Esophagus squamous epithelium (tissue), 5 donors: ENCODE measurements at regions not wholly inside any gene's neighbourhood (a gene's known extent, or its start where the extent isn't known, plus 50 kb on each side); places are given as distances from the start of the nearest gene placed in this dataset.

ENCODE experiments used
- DNase-seq: peaks from one replicate; lab custom pipeline; 2025; lab: John Stamatoyannopoulos, UW
- H3K27ac ChIP-seq, 4 donors: fragments of 200-600 bp; sonication (generic); one replicate each; pipeline ENCODE4 v1.5.1; 2016 to 2019; ENCODE audit warnings: mild to moderate bottlenecking in 1 of 4
- H3K27me3 ChIP-seq, 4 donors: fragments of 200-600 bp; sonication (generic); 1 replicate in 3 of 4; 2 replicates in 1 of 4; pipeline versions ENCODE4 v1.5.1 to v1.6.0; 2017 to 2021; ENCODE audit warnings: antibody characterized with exemption in 1 of 4
- H3K36me3 ChIP-seq, 3 donors: fragments of 200-600 bp; sonication (generic); one replicate each; pipeline ENCODE4 v1.5.1; 2016 to 2019
- H3K4me1 ChIP-seq, 3 donors: fragments of 200-600 bp; sonication (generic); one replicate each; pipeline ENCODE4 v1.5.1; 2017 to 2019
- H3K4me3 ChIP-seq, 4 donors: fragments of 200-600 bp; sonication (generic); 1 replicate in 3 of 4; 2 replicates in 1 of 4; pipeline ENCODE4 v1.5.1; 2016 to 2019; ENCODE audit warnings: mild to moderate bottlenecking in 2 of 4, moderate library complexity in 1 of 4
- H3K9me3 ChIP-seq, 3 donors: fragments of 200-600 bp; sonication (generic); one replicate each; pipeline ENCODE4 v1.5.1; 2016 to 2019
- POLR2A ChIP-seq, 4 donors: fragments of 450-650 bp; IDR thresholded peaks; one replicate each; pipeline ENCODE4 v1.6.1; 2017; ENCODE audit warnings: antibody characterized with exemption in 4 of 4, mild to moderate bottlenecking in 4 of 4, moderate library complexity in 3 of 4
- WGBS, 2 donors: methylation state at CpG; one replicate each; pipeline ENCODE4 v1.1.5; 2018; 5-methylcytosine and 5-hydroxymethylcytosine counted together
- intact Hi-C: fragments of 100-400 bp; cut with DNase I; formaldehyde crosslinking; loops from one replicate; pipeline ENCODE4 v1.15.0; 2022
- TF ChIP-seq, protein P1 (sequence below), 6 experiments: fragments of 450-650 bp in 4 of 6; fragments of 200-600 bp in 2 of 6; sonication (generic) in 2 of 6; IDR thresholded peaks; one replicate each; pipeline ENCODE4 v1.5.1; 2016 to 2019; ENCODE audit warnings: antibody characterized with exemption in 6 of 6, mild to moderate bottlenecking in 4 of 6, moderate library complexity in 4 of 6
- donor health status: DM: yes; HTN: yes; CAD: no.

DNA sequence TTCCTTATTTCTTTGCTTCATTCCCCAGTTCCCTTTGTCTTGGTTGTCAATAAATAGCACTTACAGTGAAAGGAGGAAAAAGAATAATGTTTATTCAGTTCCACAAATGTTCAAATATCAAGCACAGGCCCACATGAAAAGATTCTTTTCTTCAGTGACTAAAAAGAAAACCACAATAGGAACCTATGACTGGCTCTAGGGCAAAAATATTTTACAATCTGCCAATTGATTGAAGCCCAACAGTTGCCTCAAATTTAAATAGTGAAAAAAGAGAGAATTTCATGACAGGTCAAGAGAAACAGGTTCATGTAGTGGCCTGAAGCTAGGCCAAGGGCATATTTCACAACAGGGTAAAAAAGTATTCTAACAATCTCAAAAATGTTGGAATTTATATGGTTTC, 553.8 kb downstream of the CENPC start:
- DNase-seq, result no peak
- TF ChIP-seq POLR2A (IDR thresholded peaks at IDR 0.05), result no peak
- intact Hi-C loops, result no loop called here
- Histone ChIP-seq H3K27me3 (no peaks in the 10 kb centered on the region), H3K36me3 (no peaks in the 10 kb centered on the region), H3K9me3 (peaks cover 0 to 5% (median 3%) of the 10 kb centered on the region in 3 donors), H3K4me1 (no peaks in the 10 kb centered on the region), H3K4me3 (no peak overlapping the region), H3K27ac (no peak overlapping the region)

DNA sequence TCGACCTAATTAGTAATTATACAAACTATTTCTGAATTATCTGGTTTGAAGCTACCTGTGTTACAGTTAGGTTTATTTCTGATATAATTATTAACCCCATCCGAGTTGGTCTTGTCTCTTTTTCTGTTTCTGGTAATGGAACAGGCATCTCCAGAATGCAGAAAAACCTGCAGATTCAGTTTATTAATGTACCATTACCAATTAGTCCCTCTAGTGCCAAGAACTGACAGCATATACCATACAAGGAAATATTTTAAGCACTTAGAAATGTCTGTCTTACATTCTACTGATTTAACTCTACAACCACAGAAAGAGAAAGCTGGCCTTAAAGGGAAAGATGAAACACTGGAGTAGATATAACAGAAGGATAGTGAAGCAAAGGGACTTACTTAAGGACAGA, 570.6 kb downstream of the CENPC start:
- no peak for DNase-seq

DNA sequence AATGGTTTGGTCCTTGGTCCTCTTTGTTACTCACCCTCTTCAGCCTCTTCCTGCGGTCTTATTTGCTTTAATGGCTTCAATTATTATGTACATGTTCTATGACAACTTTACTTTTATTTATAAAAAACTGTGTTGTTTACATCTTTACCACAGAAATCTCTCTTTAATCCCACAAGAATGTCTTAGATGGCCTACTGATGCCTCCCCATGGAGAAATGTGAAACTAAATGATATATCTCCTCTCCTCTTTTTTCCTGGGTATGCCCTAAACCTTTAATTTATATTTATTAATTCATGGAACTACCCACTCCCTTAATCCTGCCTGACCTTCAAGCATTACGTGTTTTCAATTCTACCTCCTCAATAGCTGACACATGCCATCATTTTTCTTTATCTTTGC, 573.2 kb downstream of the CENPC start:
- DNase-seq, result no peak
- Histone ChIP-seq H3K27ac (no peak overlapping the region), H3K4me1 (no peaks in the 10 kb centered on the region), H3K27me3 (no peaks in the 10 kb centered on the region), H3K9me3 (no peaks in the 10 kb centered on the region), H3K4me3 (no peak overlapping the region), H3K36me3 (no peaks in the 10 kb centered on the region)
- intact Hi-C loops, result no loop called here
- TF ChIP-seq, protein P1, sequence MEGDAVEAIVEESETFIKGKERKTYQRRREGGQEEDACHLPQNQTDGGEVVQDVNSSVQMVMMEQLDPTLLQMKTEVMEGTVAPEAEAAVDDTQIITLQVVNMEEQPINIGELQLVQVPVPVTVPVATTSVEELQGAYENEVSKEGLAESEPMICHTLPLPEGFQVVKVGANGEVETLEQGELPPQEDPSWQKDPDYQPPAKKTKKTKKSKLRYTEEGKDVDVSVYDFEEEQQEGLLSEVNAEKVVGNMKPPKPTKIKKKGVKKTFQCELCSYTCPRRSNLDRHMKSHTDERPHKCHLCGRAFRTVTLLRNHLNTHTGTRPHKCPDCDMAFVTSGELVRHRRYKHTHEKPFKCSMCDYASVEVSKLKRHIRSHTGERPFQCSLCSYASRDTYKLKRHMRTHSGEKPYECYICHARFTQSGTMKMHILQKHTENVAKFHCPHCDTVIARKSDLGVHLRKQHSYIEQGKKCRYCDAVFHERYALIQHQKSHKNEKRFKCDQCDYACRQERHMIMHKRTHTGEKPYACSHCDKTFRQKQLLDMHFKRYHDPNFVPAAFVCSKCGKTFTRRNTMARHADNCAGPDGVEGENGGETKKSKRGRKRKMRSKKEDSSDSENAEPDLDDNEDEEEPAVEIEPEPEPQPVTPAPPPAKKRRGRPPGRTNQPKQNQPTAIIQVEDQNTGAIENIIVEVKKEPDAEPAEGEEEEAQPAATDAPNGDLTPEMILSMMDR (IDR thresholded peaks at IDR 0.05), result no peak
- no peak for TF ChIP-seq POLR2A (IDR thresholded peaks at IDR 0.05)
- 56 to 57% methylated on average over 2 of the region's 2 CpGs for WGBS, 2 donors

More for the DNA sequence above, 570.6 kb downstream of the CENPC start:
- Histone ChIP-seq H3K27ac (no peak overlapping the region), H3K9me3 (no peaks in the 10 kb centered on the region), H3K4me1 (no peaks in the 10 kb centered on the region), H3K36me3 (no peaks in the 10 kb centered on the region), H3K27me3 (no peaks in the 10 kb centered on the region), H3K4me3 (no peak overlapping the region)
- TF ChIP-seq, protein P1 (IDR thresholded peaks at IDR 0.05), result no peak
- no peak for TF ChIP-seq POLR2A (IDR thresholded peaks at IDR 0.05)
- WGBS, 2 donors, result 34 to 57% methylated on average over 2 of the region's 2 CpGs
- intact Hi-C loops, result no loop called here

DNA sequence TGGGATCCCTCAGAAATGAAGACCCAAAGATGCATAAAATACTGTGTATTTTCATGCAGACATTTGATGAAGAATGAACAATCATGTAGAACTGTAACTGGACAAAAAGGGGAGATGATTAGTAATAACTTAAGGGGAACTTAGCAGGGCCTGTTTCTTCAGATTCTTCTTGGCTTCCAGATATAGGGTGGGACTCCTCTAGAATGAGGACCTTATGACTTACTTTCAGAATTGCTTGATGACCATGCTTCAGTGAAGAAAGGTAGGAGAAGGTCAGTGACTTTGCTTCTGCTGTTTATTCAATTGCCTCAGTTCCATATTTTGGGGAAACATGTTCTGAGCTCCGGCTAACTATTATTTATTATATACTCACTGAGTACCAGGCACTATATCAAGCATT, 580.8 kb downstream of the CENPC start:
- H3K4me1 ChIP-seq, result no peaks in the 10 kb centered on the region
- H3K9me3 ChIP-seq, result no peaks in the 10 kb centered on the region
- intact Hi-C loops, result no loop called here
- no peak overlapping the region for H3K4me3 ChIP-seq
- no peaks in the 10 kb centered on the region for H3K27me3 ChIP-seq
- no peak for DNase-seq
- TF ChIP-seq, protein P1 (IDR thresholded peaks at IDR 0.05), result no peak
- TF ChIP-seq POLR2A (IDR thresholded peaks at IDR 0.05), result no peak
- WGBS, 2 donors, result 39 to 78% methylated on average over 1 of the region's 1 CpG
- H3K36me3 ChIP-seq, result no peaks in the 10 kb centered on the region
- no peak overlapping the region for H3K27ac ChIP-seq

DNA sequence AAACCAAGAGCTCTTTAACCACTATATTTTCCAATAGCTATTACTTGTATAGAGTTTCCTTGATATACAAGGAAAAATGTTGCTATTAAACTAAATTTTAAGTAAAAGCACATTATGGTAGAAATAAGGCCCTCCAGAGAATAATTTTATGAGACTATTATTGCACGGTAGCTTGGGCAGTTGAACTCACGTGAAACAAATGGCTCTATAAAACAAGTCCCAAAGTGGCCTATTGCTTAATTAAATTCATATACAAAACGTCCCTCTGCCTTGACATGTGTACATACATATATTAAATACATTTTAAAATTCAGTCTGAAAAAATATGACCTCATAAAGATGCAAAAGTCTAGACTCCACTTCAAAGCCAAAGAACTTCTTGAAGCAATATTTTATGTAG, 582.2 kb downstream of the CENPC start:
- H3K27me3 ChIP-seq, result no peaks in the 10 kb centered on the region
- no peak overlapping the region for H3K4me3 ChIP-seq
- intact Hi-C loops, result no loop called here
- no peak overlapping the region for H3K27ac ChIP-seq
- WGBS, 2 donors, result 59 to 67% methylated on average over 3 of the region's 3 CpGs
- no peaks in the 10 kb centered on the region for H3K4me1 ChIP-seq
- TF ChIP-seq, protein P1 (IDR thresholded peaks at IDR 0.05), result no peak
- TF ChIP-seq POLR2A (IDR thresholded peaks at IDR 0.05), result no peak
- no peaks in the 10 kb centered on the region for H3K9me3 ChIP-seq
- no peak for DNase-seq
- no peaks in the 10 kb centered on the region for H3K36me3 ChIP-seq

DNA sequence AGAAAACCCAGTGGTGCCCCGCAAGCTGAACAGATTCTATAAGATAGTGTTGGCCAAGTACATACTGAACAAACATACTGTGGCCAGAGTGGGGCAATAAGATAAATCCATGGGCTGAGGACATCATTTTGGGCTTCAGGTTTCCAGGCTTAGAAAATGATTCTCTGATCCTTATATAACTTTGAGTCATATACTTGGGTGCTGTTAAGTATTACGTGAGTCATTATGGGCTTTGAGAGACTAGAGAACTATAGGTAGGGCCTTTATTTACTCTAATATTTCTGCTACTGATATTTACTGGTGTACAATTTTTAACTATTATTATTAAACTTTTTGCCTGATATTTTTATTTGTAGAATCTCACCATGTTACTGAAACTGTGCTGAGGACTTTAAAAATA, 586.1 kb downstream of the CENPC start:
- intact Hi-C loops, result no loop called here
- Histone ChIP-seq H3K4me1 (no peaks in the 10 kb centered on the region), H3K36me3 (no peaks in the 10 kb centered on the region), H3K4me3 (no peak overlapping the region), H3K27ac (no peak overlapping the region), H3K9me3 (no peaks in the 10 kb centered on the region), H3K27me3 (no peaks in the 10 kb centered on the region)
- TF ChIP-seq, protein P1 (IDR thresholded peaks at IDR 0.05), result no peak
- no peak for TF ChIP-seq POLR2A (IDR thresholded peaks at IDR 0.05)
- no peak for DNase-seq
- 78 to 92% methylated on average over 2 of the region's 2 CpGs for WGBS, 2 donors
